IPS-NIHi7 (cell line): ENCODE measurements at regions not wholly inside any gene's neighbourhood (a gene's known extent, or its start where the extent isn't known, plus 50 kb on each side); places are given as distances from the start of the nearest gene placed in this dataset.
"Not testable (repeated sequence)": the region's sequence is repeated elsewhere in the genome, so short reads cannot be mapped to it uniquely, and the experiment has no call there.

ENCODE experiments used
- DNase-seq: peaks from one replicate; pipeline ENCODE4 v3.0.0; 2012; ENCODE audit warnings: mixed read lengths; ENCODE audit errors: extremely low spot score

DNA sequence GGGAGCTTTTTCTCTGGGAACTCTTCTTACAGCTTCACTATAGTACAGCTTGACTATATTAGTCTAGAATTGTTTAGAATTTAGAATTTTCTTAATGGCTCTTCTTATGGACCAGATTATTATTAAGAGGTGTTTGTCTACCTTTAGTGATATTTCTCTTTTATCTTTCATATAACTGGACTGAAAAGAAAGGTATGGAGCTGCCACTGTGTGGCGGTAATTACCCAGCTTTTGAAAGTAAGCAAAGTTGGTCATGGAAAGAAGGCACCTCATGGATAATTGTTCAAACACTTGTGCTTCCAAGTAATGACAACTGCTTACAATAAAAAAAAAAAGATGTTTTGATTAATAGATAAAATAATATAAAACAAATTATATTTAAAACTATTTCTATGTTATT, 1112.5 kb downstream of the TECRL start:
- no peak for DNase-seq

- no peak for DNase-seq
Observed at GRCh38 chr4:63275491-63275890, 1133.8 kb downstream of the TECRL start.

DNA sequence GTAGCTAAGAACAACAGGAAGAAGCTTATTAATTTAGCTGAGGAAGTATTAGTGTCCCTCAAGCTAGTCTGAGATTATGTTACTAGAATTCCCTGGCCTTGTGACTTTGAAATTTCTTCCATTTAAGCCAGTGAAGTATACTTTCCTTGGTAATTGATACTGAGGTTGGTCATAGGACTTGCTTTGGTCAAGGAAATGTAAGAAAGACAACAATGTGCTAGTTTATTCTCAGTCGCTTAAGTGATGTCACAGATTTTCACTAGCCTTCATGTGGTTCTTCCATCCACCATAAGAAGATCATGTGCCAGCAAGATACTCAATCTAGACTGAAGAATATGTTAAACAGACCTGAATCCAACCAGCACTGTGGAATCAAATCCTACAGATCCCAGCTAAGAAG, 1140.1 kb downstream of the TECRL start:
- DNase-seq, result no peak

- DNase-seq, result no peak
Observed at GRCh38 chr4:63233671-63234070, 1175.6 kb downstream of the TECRL start.

DNA sequence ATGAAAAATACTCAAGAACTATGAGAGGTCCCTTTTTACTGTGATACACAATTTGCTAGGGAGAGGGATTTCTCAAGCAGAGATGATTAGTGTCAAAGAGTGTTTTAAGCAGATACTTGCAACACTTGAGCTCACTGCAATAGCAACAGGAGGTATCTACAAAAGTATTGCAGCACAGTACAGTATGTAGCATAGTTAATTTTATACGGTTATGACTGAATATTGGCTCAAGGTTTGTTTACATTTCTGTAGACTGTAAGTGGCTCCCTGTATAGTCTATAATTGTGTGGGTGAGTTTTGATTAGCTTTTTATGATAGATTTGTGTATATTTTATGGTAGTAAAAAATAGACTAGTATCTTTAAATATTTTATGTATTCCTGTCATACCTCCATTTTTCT, 1177.2 kb downstream of the TECRL start:
- DNase-seq, result no peak

- DNase-seq, result no peak
Observed at GRCh38 chr4:63226229-63226628, 1183.0 kb downstream of the TECRL start.

GRCh38 chr4:63222466-63222865, 1186.8 kb downstream of the TECRL start:
- no peak for DNase-seq

DNA sequence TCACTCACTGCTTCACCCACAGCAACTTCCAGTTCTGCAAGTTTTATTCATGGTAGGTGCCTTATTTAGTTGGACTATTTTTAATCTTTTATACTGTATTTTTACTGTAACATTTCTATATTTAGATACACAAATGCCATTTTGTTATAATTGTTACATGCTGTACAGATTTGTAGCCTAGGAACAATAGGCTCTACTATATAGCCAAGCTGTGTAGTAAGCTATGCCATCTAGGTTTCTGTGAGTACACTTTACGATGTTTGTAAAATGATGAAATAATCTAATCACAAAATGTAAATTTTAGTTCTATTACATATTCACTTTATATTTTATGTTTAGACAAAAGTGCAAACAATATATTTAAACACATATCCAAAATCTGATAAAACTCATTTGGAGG, 1187.8 kb downstream of the TECRL start:
- DNase-seq, result no peak

DNA sequence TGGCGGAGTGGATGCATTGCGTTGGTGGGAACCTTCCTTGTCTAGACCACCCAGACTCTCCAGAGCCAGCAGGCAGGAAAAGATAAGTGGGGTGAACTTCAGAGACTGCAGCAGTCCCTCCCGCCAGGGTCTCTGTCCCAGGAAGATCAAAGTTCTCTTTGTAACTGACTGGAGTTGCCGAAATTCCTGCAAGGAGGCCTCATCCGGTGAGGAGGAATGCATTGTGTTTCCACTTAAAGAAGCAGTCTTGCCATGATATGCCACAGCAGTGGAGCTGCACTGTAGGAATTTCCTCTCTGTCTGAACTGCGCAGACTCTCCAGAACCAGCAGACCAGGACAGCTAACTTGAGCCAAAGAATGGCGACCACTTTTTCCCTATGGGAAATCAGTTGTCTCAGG, 1190.4 kb downstream of the TECRL start:
- no peak for DNase-seq

DNA sequence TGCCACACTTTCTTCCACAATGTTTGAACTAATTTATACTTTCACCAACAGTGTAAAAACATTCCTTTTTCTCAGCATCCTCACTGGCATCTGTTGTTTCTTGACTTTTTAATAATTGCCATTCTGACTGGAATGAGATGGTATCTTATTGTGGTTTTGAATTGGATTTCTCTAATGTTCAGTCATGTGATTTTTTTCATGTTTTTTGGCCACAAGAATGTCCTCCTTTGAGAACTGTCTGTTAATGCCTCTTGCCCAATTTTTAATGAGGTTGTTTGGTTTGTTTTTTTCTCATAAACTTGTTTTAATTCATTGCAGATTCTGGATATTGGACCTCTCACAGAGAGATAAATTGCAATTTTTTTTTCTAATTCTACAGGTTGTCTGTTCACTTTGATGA, 1195.2 kb downstream of the TECRL start:
- no peak for DNase-seq

GRCh38 chr4:63211776-63212479, 1197.3 kb downstream of the TECRL start:
- no peak for DNase-seq

GRCh38 chr4:63211375-63211774, 1197.9 kb downstream of the TECRL start:
- DNase-seq, result no peak

- DNase-seq, result not testable (repeated sequence)
Observed at GRCh38 chr4:63193029-63193428, 1216.2 kb downstream of the TECRL start.

GRCh38 chr4:63171341-63171740, 1237.9 kb downstream of the TECRL start:
- no peak for DNase-seq

- no peak for DNase-seq
Observed at GRCh38 chr4:63170923-63171322, 1238.3 kb downstream of the TECRL start.

GRCh38 chr4:63169836-63170235, 1239.4 kb downstream of the TECRL start:
- no peak for DNase-seq

DNA sequence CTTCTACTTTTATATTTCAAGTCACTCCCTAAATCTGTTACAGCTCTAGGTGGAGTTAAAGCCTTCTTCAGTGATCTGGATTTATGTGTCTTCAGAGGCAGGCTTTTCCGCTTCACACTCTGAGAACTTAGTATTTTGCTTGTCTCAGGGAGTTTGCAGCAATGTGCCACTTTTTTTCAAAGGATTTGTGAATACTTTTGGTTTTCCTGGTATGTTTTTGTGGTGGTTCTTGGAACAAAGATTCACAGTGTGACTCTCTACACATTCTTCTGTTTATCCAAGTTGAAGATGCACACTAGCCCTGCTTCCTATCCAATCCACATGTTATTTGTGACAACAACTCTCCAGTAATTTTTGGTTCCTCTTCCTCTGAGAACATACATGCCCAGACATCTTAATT, 1253.7 kb downstream of the TECRL start:
- DNase-seq, result no peak

GRCh38 chr4:63123441-63123840, 1285.8 kb downstream of the TECRL start:
- DNase-seq, result no peak

DNA sequence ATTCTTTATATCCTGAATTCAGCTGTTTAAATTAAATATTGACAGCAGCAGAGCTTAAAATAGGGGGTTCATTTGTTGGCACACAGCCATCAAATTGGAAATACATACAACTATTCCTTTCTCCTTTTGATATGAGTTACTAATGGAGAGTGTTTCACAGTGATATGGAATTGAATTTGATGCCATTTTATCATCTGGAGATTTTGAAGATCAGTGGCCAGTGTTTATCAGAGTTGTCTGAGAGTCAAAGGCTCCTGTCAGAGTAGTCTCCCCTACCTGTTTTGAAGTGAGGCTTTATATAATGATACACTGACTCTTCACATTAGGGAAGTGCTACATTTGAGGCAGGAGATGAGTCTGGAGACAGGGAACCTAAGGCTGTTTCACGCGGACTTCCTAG, 1286.3 kb downstream of the TECRL start:
- DNase-seq, result no peak

GRCh38 chr4:63106600-63106999, 1302.7 kb downstream of the TECRL start:
- no peak for DNase-seq

- no peak for DNase-seq
Observed at GRCh38 chr4:63105839-63106238, 1303.4 kb downstream of the TECRL start.

GRCh38 chr4:63090641-63091040, 1318.6 kb downstream of the TECRL start:
- no peak for DNase-seq

DNA sequence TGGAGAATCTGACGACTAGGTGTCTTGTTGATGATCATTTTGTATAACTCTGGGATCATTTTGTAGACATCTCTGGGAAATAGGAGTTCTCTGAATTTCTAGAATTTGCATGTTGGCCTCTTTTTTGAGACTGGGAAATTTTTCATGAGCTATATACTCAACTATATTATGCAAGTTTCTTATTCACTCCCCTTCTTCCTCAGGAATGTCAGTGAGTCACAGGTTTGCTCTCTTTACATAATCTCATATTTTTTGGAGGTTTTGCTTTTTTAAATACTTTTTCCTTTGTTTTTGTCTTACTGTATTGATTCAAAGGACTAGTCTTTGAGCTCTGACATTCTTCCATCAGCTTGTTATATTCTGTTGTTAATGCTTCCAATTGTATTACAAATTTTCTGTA, 1324.2 kb downstream of the TECRL start:
- DNase-seq, result no peak

DNA sequence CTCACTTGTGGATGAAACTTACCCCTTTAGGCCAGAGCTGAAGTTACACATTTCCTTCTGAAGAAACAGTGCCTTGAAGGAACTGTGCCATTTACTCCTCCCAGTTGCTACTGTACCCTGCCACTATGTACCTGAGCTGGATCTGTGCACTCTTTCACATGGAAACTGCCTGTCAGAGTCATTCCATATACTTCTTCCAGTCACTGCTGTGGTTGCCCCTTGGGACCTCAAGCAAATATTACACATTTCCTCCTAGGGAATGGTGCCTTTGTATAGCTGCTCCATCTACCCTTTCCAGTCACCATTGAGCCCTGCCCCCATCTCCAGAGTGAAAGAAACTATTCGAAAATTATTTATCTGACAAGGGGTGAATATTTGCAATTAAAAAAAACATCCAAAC, 1328.3 kb downstream of the TECRL start:
- no peak for DNase-seq
